Right renal cortex interstitium (tissue), 3 donors: ENCODE measurements at regions not wholly inside any gene's neighbourhood (a gene's known extent, or its start where the extent isn't known, plus 50 kb on each side); places are given as distances from the start of the nearest gene placed in this dataset.

Source experiments
- DNase-seq, 3 donors: peaks; one replicate each; pipeline ENCODE4 v3.0.0-alpha.2; 2013; ENCODE audit warnings: low read depth in 3 of 3, low spot score in 2 of 3

GRCh38 chr2:143968360-143968759 lies 551.6 kb downstream of the ZEB2 start:
- no peak for DNase-seq

- DNase-seq, result no peak
These were observed 554.3 kb downstream of the ZEB2 start for GRCh38 chr2:143965493-143966164.

- no peak for DNase-seq
These were observed 555.0 kb downstream of the ZEB2 start for GRCh38 chr2:143964891-143965290.

- no peak for DNase-seq
These were observed 559.7 kb downstream of the ZEB2 start for GRCh38 chr2:143960177-143960576.

GRCh38 chr2:143957321-143957720 lies 562.6 kb downstream of the ZEB2 start:
- DNase-seq, result no peak

GRCh38 chr2:143955401-143956065 lies 564.4 kb downstream of the ZEB2 start:
- no peak for DNase-seq

GRCh38 chr2:143954844-143955243 lies 565.1 kb downstream of the ZEB2 start:
- no peak for DNase-seq

GRCh38 chr2:143954186-143954585 lies 565.7 kb downstream of the ZEB2 start:
- DNase-seq, result no peak

- DNase-seq, result no peak
These were observed 566.4 kb downstream of the ZEB2 start for GRCh38 chr2:143953451-143954030.

- DNase-seq, result no peak
These were observed 567.4 kb downstream of the ZEB2 start for GRCh38 chr2:143952536-143952935.

GRCh38 chr2:143950704-143951103 lies 569.2 kb downstream of the ZEB2 start:
- no peak for DNase-seq

GRCh38 chr2:143949121-143949848 lies 570.6 kb downstream of the ZEB2 start:
- no peak for DNase-seq

GRCh38 chr2:143948710-143949109 lies 571.2 kb downstream of the ZEB2 start:
- no peak for DNase-seq

GRCh38 chr2:143946436-143947391 lies 573.2 kb downstream of the ZEB2 start:
- no peak for DNase-seq

- no peak for DNase-seq
These were observed 577.4 kb downstream of the ZEB2 start for GRCh38 chr2:143942486-143942885.

GRCh38 chr2:143940720-143941119 lies 579.2 kb downstream of the ZEB2 start:
- DNase-seq, result no peak

GRCh38 chr2:143939626-143940330 lies 580.1 kb downstream of the ZEB2 start:
- DNase-seq, result no peak

- DNase-seq, result no peak
These were observed 582.1 kb downstream of the ZEB2 start for GRCh38 chr2:143937723-143938350.
